ENCODE measurements at regions not wholly inside any gene's neighbourhood (a gene's known extent, or its start where the extent isn't known, plus 50 kb on each side); places are given as distances from the start of the nearest gene placed in this dataset.

GRCh38 chr1:234958706-234959657, 169.7 kb downstream of the TOMM20 start:
- TF ChIP-seq CTCF (IDR thresholded peaks at IDR 0.05) (no peak), EP300 (IDR thresholded peaks at IDR 0.05) (no peak), POLR2A (IDR thresholded peaks at IDR 0.05) (no peak)
